Gastroesophageal sphincter (tissue), 4 donors: ENCODE measurements at regions not wholly inside any gene's neighbourhood (a gene's known extent, or its start where the extent isn't known, plus 50 kb on each side); places are given as distances from the start of the nearest gene placed in this dataset.

Source experiments
- ATAC-seq: fragments of 150-250 bp; one replicate; pipeline ENCODE4 v1.9.1; 2016; ENCODE audit warnings: mild to moderate bottlenecking, moderate library complexity
- H3K27ac ChIP-seq, 4 donors: fragments of 200-600 bp; sonication (generic) in 3 of 4; 1 replicate in 3 of 4; 2 replicates in 1 of 4; pipeline ENCODE4 v1.5.1; 2016 to 2019
- H3K27me3 ChIP-seq: fragments of 200-600 bp; sonication (generic); one replicate; pipeline ENCODE4 v1.5.1; 2019
- H3K36me3 ChIP-seq, 2 donors: fragments of 200-600 bp; sonication (generic); one replicate each; pipeline ENCODE4 v1.5.1; 2019; ENCODE audit warnings: control low read depth in 1 of 2
- H3K4me1 ChIP-seq, 3 donors: fragments of 200-600 bp; sonication (generic); 1 replicate in 2 of 3; 2 replicates in 1 of 3; pipeline ENCODE4 v1.5.1; 2016 to 2019; ENCODE audit warnings: control low read depth in 2 of 3
- H3K4me3 ChIP-seq, 2 donors: fragments of 200-600 bp; sonication (generic); one replicate each; pipeline ENCODE4 v1.5.1; 2019; ENCODE audit warnings: mild to moderate bottlenecking in 1 of 2, moderate library complexity in 1 of 2
- H3K9me3 ChIP-seq, 3 donors: fragments of 200-600 bp; sonication (generic); one replicate each; pipeline ENCODE4 v1.5.1; 2017 to 2019; ENCODE audit warnings: control low read depth in 2 of 3
- CTCF ChIP-seq, 4 experiments: fragments of 200-600 bp in 2 of 4; fragments of 450-650 bp in 2 of 4; sonication (generic) in 1 of 4; IDR thresholded peaks; one replicate each; pipeline ENCODE4 v1.5.1; 2017 to 2019; ENCODE audit warnings: antibody characterized with exemption in 4 of 4, mild to moderate bottlenecking in 2 of 4, moderate library complexity in 2 of 4
- EP300 ChIP-seq: sonication (generic); formaldehyde crosslinking; IDR thresholded peaks from one replicate; pipeline ENCODE4 v1.6.1; 2017; ENCODE audit warnings: antibody characterized with exemption, mild to moderate bottlenecking
- POLR2A ChIP-seq, 2 donors: fragments of 450-650 bp; IDR thresholded peaks; one replicate each; pipeline ENCODE4 v1.6.1; 2017; ENCODE audit warnings: antibody characterized with exemption in 2 of 2, mild to moderate bottlenecking in 2 of 2, moderate library complexity in 1 of 2
- POLR2AphosphoS5 ChIP-seq: sonication (generic); formaldehyde crosslinking; IDR thresholded peaks from one replicate; pipeline ENCODE4 v1.6.1; 2017; ENCODE audit warnings: antibody characterized with exemption
- WGBS, 2 donors: methylation state at CpG; one replicate each; pipeline ENCODE4 v1.1.5; 2018; ENCODE audit warnings: low coverage in 1 of 2; 5-methylcytosine and 5-hydroxymethylcytosine counted together

- Histone ChIP-seq H3K27me3 (no peaks in the 10 kb centered on the region), H3K27ac (no peak overlapping the region), H3K36me3 (no peaks in the 10 kb centered on the region), H3K4me1 (no peaks in the 10 kb centered on the region), H3K9me3 (peaks cover 0 to 6% (median 0%) of the 10 kb centered on the region in 3 donors), H3K4me3 (no peak overlapping the region)
- no peak for ATAC-seq
- TF ChIP-seq EP300 (no peak), POLR2AphosphoS5 (no peak), POLR2A (IDR thresholded peaks at IDR 0.05) (no peak), CTCF (IDR thresholded peaks at IDR 0.05) (no peak)
- WGBS, 2 donors, result 39% methylated on average over 2 of the region's 3 CpGs; no CpG with 5 or more reads in 1 of the 2 donors
Measured at GRCh38 chr16:51814617-51815016, 663.5 kb upstream of the SALL1 start.

GRCh38 chr16:51813609-51814008, 662.5 kb upstream of the SALL1 start:
- 79 to 84% methylated on average over 3 to 4 of the region's 4 CpGs for WGBS, 2 donors
- Histone ChIP-seq H3K9me3 (peaks cover 0 to 6% (median 0%) of the 10 kb centered on the region in 3 donors), H3K27me3 (no peaks in the 10 kb centered on the region), H3K36me3 (no peaks in the 10 kb centered on the region), H3K27ac (no peak overlapping the region), H3K4me1 (no peaks in the 10 kb centered on the region), H3K4me3 (no peak overlapping the region)
- TF ChIP-seq EP300, result no peak
- TF ChIP-seq CTCF (IDR thresholded peaks at IDR 0.05), result no peak
- TF ChIP-seq POLR2A (IDR thresholded peaks at IDR 0.05), result no peak
- no peak for TF ChIP-seq POLR2AphosphoS5
- ATAC-seq, result no peak

- no peaks in the 10 kb centered on the region for H3K4me1 ChIP-seq
- WGBS, 2 donors, result 58 to 84% methylated on average over 2 of the region's 2 CpGs
- TF ChIP-seq POLR2A (IDR thresholded peaks at IDR 0.05) (no peak), EP300 (no peak), POLR2AphosphoS5 (no peak), CTCF (IDR thresholded peaks at IDR 0.05) (no peak)
- H3K27me3 ChIP-seq, result no peaks in the 10 kb centered on the region
- no peaks in the 10 kb centered on the region for H3K36me3 ChIP-seq
- no peak for ATAC-seq
- H3K4me3 ChIP-seq, result no peak overlapping the region
- H3K27ac ChIP-seq, result no peak overlapping the region
- peaks cover 0 to 12% (median 0%) of the 10 kb centered on the region in 3 donors for H3K9me3 ChIP-seq
Measured at GRCh38 chr16:51812945-51813344, 661.9 kb upstream of the SALL1 start.

- no peak overlapping the region for H3K27ac ChIP-seq
- no peaks in the 10 kb centered on the region for H3K36me3 ChIP-seq
- TF ChIP-seq EP300 (no peak), CTCF (IDR thresholded peaks at IDR 0.05) (no peak), POLR2A (IDR thresholded peaks at IDR 0.05) (no peak)
- H3K9me3 ChIP-seq, result peaks cover 0 to 14% (median 0%) of the 10 kb centered on the region in 3 donors
- WGBS, 2 donors, result 48 to 72% methylated on average over 2 of the region's 2 CpGs
- no peaks in the 10 kb centered on the region for H3K27me3 ChIP-seq
- no peak overlapping the region for H3K4me3 ChIP-seq
- no peak for ATAC-seq
- H3K4me1 ChIP-seq, result no peaks in the 10 kb centered on the region
Measured at GRCh38 chr16:51807551-51807950, 656.5 kb upstream of the SALL1 start.

GRCh38 chr16:51801635-51802034, 650.6 kb upstream of the SALL1 start:
- Histone ChIP-seq H3K4me3 (no peak overlapping the region), H3K4me1 (no peaks in the 10 kb centered on the region), H3K27ac (no peak overlapping the region), H3K9me3 (peaks cover 0 to 5% (median 0%) of the 10 kb centered on the region in 3 donors), H3K27me3 (no peaks in the 10 kb centered on the region), H3K36me3 (no peaks in the 10 kb centered on the region)
- no peak for ATAC-seq
- no peak for TF ChIP-seq EP300
- TF ChIP-seq CTCF (IDR thresholded peaks at IDR 0.05), result no peak
- TF ChIP-seq POLR2AphosphoS5, result no peak
